ENCODE measurements at regions not wholly inside any gene's neighbourhood (a gene's known extent, or its start where the extent isn't known, plus 50 kb on each side); places are given as distances from the start of the nearest gene placed in this dataset.
A peak's percentile ranks its signal among the peaks of the same experiment; 100 is the strongest.

DNA sequence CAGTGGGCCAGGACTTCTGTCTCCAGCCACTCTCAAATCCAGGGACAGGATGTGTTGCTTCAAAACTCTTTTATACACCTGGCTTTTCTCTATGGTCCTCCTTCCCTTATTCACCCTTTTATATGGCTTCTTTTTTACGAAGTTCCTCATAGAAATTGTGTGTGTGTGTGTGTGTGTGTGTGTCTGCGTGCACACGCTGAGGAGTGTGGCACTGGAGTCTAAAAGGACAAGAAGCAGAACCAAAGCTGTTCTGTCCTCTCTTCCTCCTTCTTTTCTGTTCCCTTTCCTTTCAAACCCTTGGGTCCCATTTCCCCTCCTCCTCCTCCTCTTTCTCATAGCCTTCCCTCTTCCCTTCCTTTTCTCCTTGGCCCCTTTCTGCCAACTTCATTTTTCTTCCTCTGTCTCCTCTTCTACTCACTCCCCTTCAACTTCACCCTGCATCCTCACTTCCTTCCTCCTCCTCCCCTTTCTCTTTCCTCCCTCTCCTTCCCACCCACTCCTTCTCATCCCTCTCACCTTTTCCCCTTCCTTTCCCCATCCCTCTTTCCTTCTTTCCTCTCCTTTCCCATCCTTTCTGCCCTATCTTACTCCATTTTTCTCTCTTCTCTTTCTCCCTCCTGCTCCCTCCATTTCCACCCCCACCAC is 360.5 kb downstream of the MID1IP1 start:
- 62 to 78% (median 68%) methylated on average over 3 of the region's 3 CpGs for WGBS, 3 donors
- TF ChIP-seq POLR2A (IDR thresholded peaks at IDR 0.05) (no peak), EP300 (IDR thresholded peaks at IDR 0.05) (no peak)
- TF ChIP-seq, protein P1, sequence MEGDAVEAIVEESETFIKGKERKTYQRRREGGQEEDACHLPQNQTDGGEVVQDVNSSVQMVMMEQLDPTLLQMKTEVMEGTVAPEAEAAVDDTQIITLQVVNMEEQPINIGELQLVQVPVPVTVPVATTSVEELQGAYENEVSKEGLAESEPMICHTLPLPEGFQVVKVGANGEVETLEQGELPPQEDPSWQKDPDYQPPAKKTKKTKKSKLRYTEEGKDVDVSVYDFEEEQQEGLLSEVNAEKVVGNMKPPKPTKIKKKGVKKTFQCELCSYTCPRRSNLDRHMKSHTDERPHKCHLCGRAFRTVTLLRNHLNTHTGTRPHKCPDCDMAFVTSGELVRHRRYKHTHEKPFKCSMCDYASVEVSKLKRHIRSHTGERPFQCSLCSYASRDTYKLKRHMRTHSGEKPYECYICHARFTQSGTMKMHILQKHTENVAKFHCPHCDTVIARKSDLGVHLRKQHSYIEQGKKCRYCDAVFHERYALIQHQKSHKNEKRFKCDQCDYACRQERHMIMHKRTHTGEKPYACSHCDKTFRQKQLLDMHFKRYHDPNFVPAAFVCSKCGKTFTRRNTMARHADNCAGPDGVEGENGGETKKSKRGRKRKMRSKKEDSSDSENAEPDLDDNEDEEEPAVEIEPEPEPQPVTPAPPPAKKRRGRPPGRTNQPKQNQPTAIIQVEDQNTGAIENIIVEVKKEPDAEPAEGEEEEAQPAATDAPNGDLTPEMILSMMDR (IDR thresholded peaks at IDR 0.05) = no peak
- no peaks in the 10 kb centered on the region for H3K9me3 ChIP-seq

GRCh38 chrX:39162322-39162735 is 361.1 kb downstream of the MID1IP1 start:
- DNase-seq = peak; percentile 25 to 56 (median 42)
- Histone ChIP-seq H3K27me3 (no peaks in the 10 kb centered on the region), H3K36me3 (no peaks in the 10 kb centered on the region), H3K27ac (no peak overlapping the region), H3K9me3 (no peaks in the 10 kb centered on the region), H3K4me3 (no peak overlapping the region), H3K4me1 (ENCODE audit: insufficient read depth) (no peaks in the 10 kb centered on the region)
- intact Hi-C loops (cut with DNase I) = no loop called here
- 20 to 32% (median 32%) methylated on average over 29 of the region's 29 CpGs for WGBS, 3 donors
- TF ChIP-seq, protein P1 (IDR thresholded peaks at IDR 0.05) = no peak
- no peak for TF ChIP-seq EP300 (IDR thresholded peaks at IDR 0.05)
- no peak for TF ChIP-seq POLR2A (IDR thresholded peaks at IDR 0.05)

More for the DNA sequence above, 360.5 kb downstream of the MID1IP1 start:
- H3K27ac ChIP-seq = no peak overlapping the region
- H3K4me1 ChIP-seq (ENCODE audit: insufficient read depth) = no peaks in the 10 kb centered on the region
- H3K36me3 ChIP-seq = no peaks in the 10 kb centered on the region
- no peak overlapping the region for H3K4me3 ChIP-seq
- intact Hi-C loops (cut with DNase I) = no loop called here
- no peaks in the 10 kb centered on the region for H3K27me3 ChIP-seq
- no peak for DNase-seq

- H3K27ac ChIP-seq = no peak overlapping the region
- intact Hi-C loops (cut with DNase I) = no loop called here
- 80 to 82% (median 81%) methylated on average over 3 of the region's 3 CpGs for WGBS, 3 donors
- H3K4me1 ChIP-seq (ENCODE audit: insufficient read depth) = no peaks in the 10 kb centered on the region
- no peaks in the 10 kb centered on the region for H3K36me3 ChIP-seq
- no peak for TF ChIP-seq POLR2A (IDR thresholded peaks at IDR 0.05)
- TF ChIP-seq EP300 (IDR thresholded peaks at IDR 0.05) = no peak
- TF ChIP-seq, protein P1 (IDR thresholded peaks at IDR 0.05) = no peak
- no peaks in the 10 kb centered on the region for H3K9me3 ChIP-seq
- H3K27me3 ChIP-seq = no peaks in the 10 kb centered on the region
- no peak overlapping the region for H3K4me3 ChIP-seq
- DNase-seq = no peak
Measured at GRCh38 chrX:39163581-39164126, 362.4 kb downstream of the MID1IP1 start.

- no peaks in the 10 kb centered on the region for H3K36me3 ChIP-seq
- WGBS, 3 donors = 53 to 63% (median 61%) methylated on average over 3 of the region's 3 CpGs
- no peaks in the 10 kb centered on the region for H3K4me1 ChIP-seq (ENCODE audit: insufficient read depth)
- DNase-seq = no peak
- H3K9me3 ChIP-seq = no peaks in the 10 kb centered on the region
- no peak overlapping the region for H3K4me3 ChIP-seq
- H3K27me3 ChIP-seq = no peaks in the 10 kb centered on the region
- no peak overlapping the region for H3K27ac ChIP-seq
- intact Hi-C loops (cut with DNase I) = no loop called here
- no peak for TF ChIP-seq POLR2A (IDR thresholded peaks at IDR 0.05)
- TF ChIP-seq, protein P1 (IDR thresholded peaks at IDR 0.05) = no peak
Measured at GRCh38 chrX:39164212-39164611, 363.0 kb downstream of the MID1IP1 start.

All from ovary (tissue), 7 donors.